Calu3 (cell line): ENCODE measurements at regions not wholly inside any gene's neighbourhood (a gene's known extent, or its start where the extent isn't known, plus 50 kb on each side); places are given as distances from the start of the nearest gene placed in this dataset.

ENCODE experiments used
- BruUV-seq: library from RNA; stranded (reverse); fragments of 400-500 nt; replicated peaks from 2 replicates; lab custom pipeline; 2021; lab: Mats Ljungman, UMichigan
- CTCF ChIA-PET: fragments of 300-600 bp; sonication (Branson Sonifier 250); formaldehyde crosslinking; loops from one replicate; lab custom pipeline; 2022; ENCODE audit warnings: antibody characterized with exemption; lab: Charles Lee
- DNase-seq: peaks from one replicate; pipeline ENCODE4 v3.0.0; 2022
- H3K27ac Mint-ChIP-seq: one replicate; pipeline ENCODE4 v1.8.0; 2022; ENCODE audit warnings: mixed read lengths; ENCODE audit not compliant: unreplicated experiment
- H3K27me3 Mint-ChIP-seq: one replicate; pipeline ENCODE4 v1.8.0; 2022; ENCODE audit warnings: mixed read lengths; ENCODE audit not compliant: unreplicated experiment
- H3K36me3 Mint-ChIP-seq: one replicate; pipeline ENCODE4 v1.8.0; 2022; ENCODE audit warnings: mild to moderate bottlenecking, moderate library complexity, mixed read lengths; ENCODE audit not compliant: insufficient read depth, unreplicated experiment
- H3K4me1 Mint-ChIP-seq: one replicate; pipeline ENCODE4 v1.8.0; 2022; ENCODE audit warnings: mild to moderate bottlenecking, low read depth, mixed read lengths; ENCODE audit not compliant: unreplicated experiment
- H3K4me3 Mint-ChIP-seq: one replicate; pipeline ENCODE4 v1.8.0; 2022; ENCODE audit warnings: mild to moderate bottlenecking, low read depth, moderate library complexity, mixed read lengths; ENCODE audit not compliant: unreplicated experiment
- H3K9me3 Mint-ChIP-seq: one replicate; pipeline ENCODE4 v1.8.0; 2022; ENCODE audit warnings: low read depth, mixed read lengths; ENCODE audit not compliant: unreplicated experiment
- intact Hi-C: fragments of 100-400 bp; cut with micrococcal nuclease; formaldehyde crosslinking; loops from one replicate; pipeline ENCODE4 v1.10.0; 2022; ENCODE audit not compliant: unreplicated experiment
- TF ChIP-seq, protein P1 (sequence below): fragments of 200-600 bp; IDR thresholded peaks from one replicate; pipeline ENCODE4 v1.8.0; 2022; ENCODE audit warnings: antibody characterized with exemption; ENCODE audit not compliant: unreplicated experiment

DNA sequence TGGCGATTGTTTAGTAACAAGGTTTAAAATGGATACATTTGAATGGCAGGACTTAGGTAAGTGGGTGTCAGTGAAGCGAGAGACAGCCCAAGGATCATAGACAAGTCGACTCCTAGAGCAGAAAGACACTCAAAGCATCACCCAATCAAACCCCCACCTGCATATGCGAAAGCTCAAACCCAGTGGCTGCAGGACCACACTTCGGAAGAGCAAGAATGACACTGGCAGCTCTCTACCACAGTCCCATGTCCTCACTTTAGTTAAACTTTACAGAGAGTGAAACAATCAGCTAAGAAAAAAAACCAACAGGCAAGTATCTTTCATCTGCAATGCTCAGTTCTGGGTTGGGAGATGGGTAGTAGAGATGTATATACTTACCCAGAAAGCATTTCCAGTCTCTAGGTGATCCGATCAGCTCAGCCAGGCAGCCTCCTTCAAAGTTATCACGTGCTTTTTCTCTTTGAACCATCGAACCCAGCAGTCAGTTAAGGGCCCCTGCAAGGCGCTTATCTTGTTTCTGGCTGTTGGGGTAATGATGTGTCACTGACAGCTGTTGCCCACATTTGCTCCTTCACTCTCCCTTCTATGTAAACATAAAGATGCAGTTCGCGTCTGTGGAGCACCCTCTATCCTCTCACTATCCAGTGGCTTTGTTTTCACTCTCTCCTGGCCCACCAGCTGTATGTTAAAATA, 357.5 kb upstream of the ID2 start:
- Mint-ChIP-seq H3K4me3 (no peak overlapping the region), H3K27me3 (no peaks in the 10 kb centered on the region), H3K36me3 (peaks cover 10% of the 10 kb centered on the region), H3K27ac (no peak overlapping the region), H3K9me3 (no peaks in the 10 kb centered on the region), H3K4me1 (no peaks in the 10 kb centered on the region)
- CTCF ChIA-PET = no interaction called here
- intact Hi-C loops = no loop called here
- BruUV-seq = no TSS peak
- TF ChIP-seq, protein P1, sequence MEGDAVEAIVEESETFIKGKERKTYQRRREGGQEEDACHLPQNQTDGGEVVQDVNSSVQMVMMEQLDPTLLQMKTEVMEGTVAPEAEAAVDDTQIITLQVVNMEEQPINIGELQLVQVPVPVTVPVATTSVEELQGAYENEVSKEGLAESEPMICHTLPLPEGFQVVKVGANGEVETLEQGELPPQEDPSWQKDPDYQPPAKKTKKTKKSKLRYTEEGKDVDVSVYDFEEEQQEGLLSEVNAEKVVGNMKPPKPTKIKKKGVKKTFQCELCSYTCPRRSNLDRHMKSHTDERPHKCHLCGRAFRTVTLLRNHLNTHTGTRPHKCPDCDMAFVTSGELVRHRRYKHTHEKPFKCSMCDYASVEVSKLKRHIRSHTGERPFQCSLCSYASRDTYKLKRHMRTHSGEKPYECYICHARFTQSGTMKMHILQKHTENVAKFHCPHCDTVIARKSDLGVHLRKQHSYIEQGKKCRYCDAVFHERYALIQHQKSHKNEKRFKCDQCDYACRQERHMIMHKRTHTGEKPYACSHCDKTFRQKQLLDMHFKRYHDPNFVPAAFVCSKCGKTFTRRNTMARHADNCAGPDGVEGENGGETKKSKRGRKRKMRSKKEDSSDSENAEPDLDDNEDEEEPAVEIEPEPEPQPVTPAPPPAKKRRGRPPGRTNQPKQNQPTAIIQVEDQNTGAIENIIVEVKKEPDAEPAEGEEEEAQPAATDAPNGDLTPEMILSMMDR = no peak
- no peak for DNase-seq

DNA sequence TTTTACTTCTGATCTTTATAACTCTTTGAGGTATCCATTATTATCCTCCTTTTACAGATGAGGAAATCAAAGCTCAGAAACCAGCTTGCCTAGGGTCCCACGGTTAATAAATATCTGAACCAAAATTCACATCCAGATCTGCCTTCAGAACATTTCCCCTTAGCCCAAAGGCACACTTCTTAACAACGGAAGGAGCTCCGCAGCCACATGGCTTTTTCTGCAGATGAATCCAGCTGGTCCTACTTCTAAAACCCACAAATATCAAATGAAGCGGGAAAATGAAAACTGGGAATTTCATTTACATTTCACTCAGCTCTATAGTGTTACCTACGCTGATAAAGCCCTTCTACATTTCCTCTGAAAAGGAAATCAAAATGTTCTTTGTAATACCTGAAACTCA, 357.0 kb upstream of the ID2 start:
- peaks cover 11% of the 10 kb centered on the region for H3K36me3 Mint-ChIP-seq
- TF ChIP-seq, protein P1 = no peak
- H3K4me3 Mint-ChIP-seq = no peak overlapping the region
- BruUV-seq = no TSS peak
- H3K27me3 Mint-ChIP-seq = no peaks in the 10 kb centered on the region
- H3K4me1 Mint-ChIP-seq = no peaks in the 10 kb centered on the region
- DNase-seq = no peak
- no peaks in the 10 kb centered on the region for H3K9me3 Mint-ChIP-seq
- no peak overlapping the region for H3K27ac Mint-ChIP-seq
- CTCF ChIA-PET = no interaction called here
- intact Hi-C loops = no loop called here

DNA sequence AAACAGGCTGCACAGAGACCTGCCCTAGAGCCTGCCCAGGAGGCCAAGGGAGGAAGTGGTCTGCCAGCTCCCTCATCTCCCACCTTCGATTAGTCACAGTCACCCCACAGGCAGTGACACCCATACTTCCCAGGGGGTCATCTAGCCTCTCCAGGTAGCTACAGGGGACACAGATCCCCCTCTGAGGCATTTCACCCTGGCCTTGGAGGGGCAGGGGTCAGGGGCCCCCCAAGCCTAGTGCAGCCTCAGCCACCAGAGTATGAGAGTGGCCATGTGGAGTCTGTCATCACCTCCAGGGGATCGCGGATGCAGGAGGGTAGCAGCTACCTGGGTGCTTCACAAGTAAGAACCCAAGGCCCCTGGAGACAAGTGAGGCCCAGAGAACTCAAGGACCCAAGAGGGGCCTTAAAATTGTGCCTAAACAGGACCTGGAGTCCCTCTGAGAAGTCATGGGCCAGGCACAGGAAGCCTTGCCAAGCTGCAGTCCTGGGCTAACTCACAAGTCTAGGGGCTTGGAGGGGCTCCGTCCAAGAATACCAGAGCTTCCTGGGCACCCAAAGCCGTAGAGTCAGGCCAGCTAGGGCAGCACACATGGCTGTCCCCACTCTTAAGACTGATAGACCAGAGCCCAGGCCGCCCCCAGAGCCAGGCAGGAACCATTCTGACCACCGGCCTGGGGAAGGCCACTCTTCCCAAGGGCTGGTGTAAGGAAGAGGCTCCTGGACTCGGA, 354.3 kb upstream of the ID2 start:
- Mint-ChIP-seq H3K36me3 (peaks cover 11% of the 10 kb centered on the region), H3K9me3 (no peaks in the 10 kb centered on the region), H3K4me3 (no peak overlapping the region), H3K27me3 (no peaks in the 10 kb centered on the region), H3K27ac (no peak overlapping the region), H3K4me1 (no peaks in the 10 kb centered on the region)
- intact Hi-C loops = no loop called here
- no peak for DNase-seq
- CTCF ChIA-PET = interaction anchor here (0.6 to 0.9 kb wide), 2 partner anchors 15 to 551 kb away, joined by 3 to 4 read pairs; no protein-coding TSS in a partner anchor
- TF ChIP-seq, protein P1 = no peak
- BruUV-seq = no TSS peak

DNA sequence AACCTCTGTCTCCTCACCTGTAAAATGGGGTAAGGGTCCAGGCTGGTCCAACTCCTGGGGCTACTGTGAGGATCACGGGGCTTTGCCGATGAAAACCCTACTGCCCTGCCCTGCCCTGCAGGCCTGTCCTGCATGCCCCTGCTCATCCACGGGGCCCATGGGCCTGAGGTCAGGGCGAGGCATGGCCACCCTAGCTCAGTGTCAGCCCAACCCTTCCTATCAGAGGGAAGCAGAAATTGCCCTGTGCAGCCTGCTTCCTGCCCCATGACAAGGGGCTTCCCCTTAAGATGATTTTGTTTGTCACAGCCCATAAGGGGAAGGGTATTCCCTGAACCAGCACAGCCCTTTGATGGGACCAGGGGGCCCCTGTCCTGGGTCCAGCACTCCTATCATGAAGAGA, 353.6 kb upstream of the ID2 start:
- H3K36me3 Mint-ChIP-seq = peaks cover 11% of the 10 kb centered on the region
- CTCF ChIA-PET = interaction anchor here (0.9 kb wide), 1 partner anchor 16 kb away, joined by 3 read pairs; no protein-coding TSS in a partner anchor
- H3K9me3 Mint-ChIP-seq = no peaks in the 10 kb centered on the region
- DNase-seq = no peak
- intact Hi-C loops = no loop called here
- H3K4me3 Mint-ChIP-seq = no peak overlapping the region
- TF ChIP-seq, protein P1 = no peak
- H3K27ac Mint-ChIP-seq = no peak overlapping the region
- no peaks in the 10 kb centered on the region for H3K4me1 Mint-ChIP-seq
- no TSS peak for BruUV-seq
- H3K27me3 Mint-ChIP-seq = no peaks in the 10 kb centered on the region
